ENCODE measurements at regions not wholly inside any gene's neighbourhood (a gene's known extent, or its start where the extent isn't known, plus 50 kb on each side); places are given as distances from the start of the nearest gene placed in this dataset.

DNA sequence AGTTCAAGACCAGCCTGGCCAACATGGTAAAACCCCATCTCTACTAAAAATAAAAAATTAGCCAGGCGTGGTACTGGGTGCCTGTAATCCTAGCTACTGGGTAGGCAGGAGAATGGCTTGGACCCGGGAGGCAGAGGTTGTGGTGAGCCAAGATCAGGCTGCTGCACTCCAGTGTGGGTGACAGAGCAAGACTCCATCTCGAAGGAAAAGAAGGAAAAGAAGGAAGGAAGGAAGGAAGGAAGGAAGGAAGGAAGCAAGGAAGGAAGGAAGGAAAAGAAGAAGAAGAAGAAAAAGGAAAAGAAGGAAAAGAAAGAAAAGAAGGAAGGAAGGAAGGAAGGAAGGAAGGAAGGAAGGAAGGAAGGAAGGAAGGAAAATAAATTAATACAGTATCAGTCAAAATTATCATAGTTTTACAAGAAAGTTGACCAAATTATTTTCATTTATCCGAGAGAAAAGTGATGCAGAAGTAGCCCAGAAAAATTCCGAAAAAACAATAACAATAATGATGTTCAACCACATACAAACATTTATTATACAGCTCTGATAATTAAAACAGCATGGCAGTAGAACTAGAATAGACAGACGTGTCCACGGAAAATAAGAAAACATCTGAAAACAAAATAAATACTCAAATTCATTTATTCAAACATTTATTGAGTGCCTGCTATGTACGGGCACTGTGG lies 292.4 kb upstream of the MKLN1 start:
- Histone ChIP-seq H3K36me3 (ENCODE audit: control insufficient read depth in 2 of 2, extremely low read depth in 1 of 2, insufficient read depth in 2 of 2, low read length in 2 of 2) (no peaks in the 10 kb centered on the region), H3K4me2 (ENCODE audit: insufficient read depth, low read length) (no peak overlapping the region), H3K9me3 (replicated peaks; ENCODE audit: control insufficient read depth, insufficient read depth, low read length) (no peaks in the 10 kb centered on the region), H3K4me1 (ENCODE audit: control insufficient read depth, extremely low read depth, insufficient read depth, low read length) (peaks cover 7% of the 10 kb centered on the region), H3K27ac (ENCODE audit: insufficient read depth, low read depth, low read length) (no peak overlapping the region), H3K4me3 (replicated peaks in 1 of 3; ENCODE audit: insufficient read depth in 1 of 3, low read depth in 1 of 3, low read length in 3 of 3) (no peak overlapping the region), H3K27me3 (ENCODE audit: control insufficient read depth in 2 of 2, insufficient read depth in 2 of 2, low read length in 2 of 2) (no peaks in the 10 kb centered on the region), H4K20me1 (replicated peaks; ENCODE audit: control insufficient read depth, extremely low read depth, insufficient read depth, low read length) (no peaks in the 10 kb centered on the region), H3K79me2 (ENCODE audit: control insufficient read depth, insufficient read depth, low read length) (peaks cover 2% of the 10 kb centered on the region), H3K9me1 (replicated peaks; ENCODE audit: control insufficient read depth, extremely low read depth, insufficient read depth, low read length) (no peaks in the 10 kb centered on the region), H3K9ac (replicated peaks; ENCODE audit: extremely low read depth, insufficient read depth, low read length) (no peak overlapping the region), H2AFZ (ENCODE audit: low read depth, low read length) (no peak overlapping the region)
- dilution Hi-C loops (cut with MboI; ENCODE audit: extremely low pct_ligation_motif_present, low sequenced_read_pairs), result no loop called here
- DNase-seq (ENCODE audit: low read depth, low spot score) (no peak), FAIRE-seq (no peak)
- ChIA-PET POLR2A (no interaction called here), CTCF (interaction anchor here (0.6 kb wide), 1 partner anchor 138 kb away, joined by 3 read pairs; no protein-coding TSS in a partner anchor)
- TF ChIP-seq MYC (IDR thresholded peaks at IDR 0.05; ENCODE audit: low read depth, low read length) (no peak), JUN (IDR thresholded peaks at IDR 0.05; ENCODE audit: borderline replicate concordance, insufficient read depth, insufficient read length, low read depth) (no peak), POLR2A (IDR thresholded peaks at IDR 0.05; ENCODE audit: low read depth, low read length) (no peak), EZH2 (IDR thresholded peaks at IDR 0.05; ENCODE audit: borderline replicate concordance, low read depth, low read length, severe bottlenecking) (no peak), GATA2 (IDR thresholded peaks at IDR 0.05; ENCODE audit: insufficient read depth, insufficient read length, low read depth, low read length) (no peak), POLR2AphosphoS5 (IDR thresholded peaks at IDR 0.05; ENCODE audit: insufficient read depth, low read depth, low read length) (no peak), FOS (IDR thresholded peaks at IDR 0.05; ENCODE audit: borderline replicate concordance, insufficient read depth, low read length) (no peak)
- TF ChIP-seq, protein P1, sequence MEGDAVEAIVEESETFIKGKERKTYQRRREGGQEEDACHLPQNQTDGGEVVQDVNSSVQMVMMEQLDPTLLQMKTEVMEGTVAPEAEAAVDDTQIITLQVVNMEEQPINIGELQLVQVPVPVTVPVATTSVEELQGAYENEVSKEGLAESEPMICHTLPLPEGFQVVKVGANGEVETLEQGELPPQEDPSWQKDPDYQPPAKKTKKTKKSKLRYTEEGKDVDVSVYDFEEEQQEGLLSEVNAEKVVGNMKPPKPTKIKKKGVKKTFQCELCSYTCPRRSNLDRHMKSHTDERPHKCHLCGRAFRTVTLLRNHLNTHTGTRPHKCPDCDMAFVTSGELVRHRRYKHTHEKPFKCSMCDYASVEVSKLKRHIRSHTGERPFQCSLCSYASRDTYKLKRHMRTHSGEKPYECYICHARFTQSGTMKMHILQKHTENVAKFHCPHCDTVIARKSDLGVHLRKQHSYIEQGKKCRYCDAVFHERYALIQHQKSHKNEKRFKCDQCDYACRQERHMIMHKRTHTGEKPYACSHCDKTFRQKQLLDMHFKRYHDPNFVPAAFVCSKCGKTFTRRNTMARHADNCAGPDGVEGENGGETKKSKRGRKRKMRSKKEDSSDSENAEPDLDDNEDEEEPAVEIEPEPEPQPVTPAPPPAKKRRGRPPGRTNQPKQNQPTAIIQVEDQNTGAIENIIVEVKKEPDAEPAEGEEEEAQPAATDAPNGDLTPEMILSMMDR (IDR thresholded peaks at IDR 0.05; ENCODE audit: extremely low read depth in 1 of 2, insufficient read depth in 1 of 2, low read depth in 1 of 2, low read length in 2 of 2), result no peak
- TF ChIP-seq, protein P2, sequence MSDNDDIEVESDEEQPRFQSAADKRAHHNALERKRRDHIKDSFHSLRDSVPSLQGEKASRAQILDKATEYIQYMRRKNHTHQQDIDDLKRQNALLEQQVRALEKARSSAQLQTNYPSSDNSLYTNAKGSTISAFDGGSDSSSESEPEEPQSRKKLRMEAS (IDR thresholded peaks at IDR 0.05; ENCODE audit: insufficient read depth, insufficient read length), result no peak
- BruUV-seq (replicated peaks), result no TSS peak
- intact Hi-C loops (cut with micrococcal nuclease), result no loop called here
